MCF 10A (cell line): ENCODE measurements at regions not wholly inside any gene's neighbourhood (a gene's known extent, or its start where the extent isn't known, plus 50 kb on each side); places are given as distances from the start of the nearest gene placed in this dataset.

ENCODE experiments used
- BruUV-seq: library from RNA; stranded (reverse); fragments of 400-500 nt; replicated peaks from 2 replicates; lab custom pipeline; 2021; lab: Mats Ljungman, UMichigan
- CTCF ChIA-PET: fragments of 300-600 bp; sonication (Branson Sonifier 250); formaldehyde crosslinking; extraction: SDS; loops from one replicate; lab custom pipeline; 2021; ENCODE audit warnings: antibody characterized with exemption, inconsistent platforms; lab: Yijun Ruan, JAX
- POLR2A ChIA-PET: fragments of 300-600, 350-650 bp; sonication (Branson Sonifier 250); formaldehyde crosslinking; extraction: SDS; loops from one replicate; lab custom pipeline; 2020; ENCODE audit warnings: antibody characterized with exemption, inconsistent platforms; lab: Yijun Ruan, JAX
- DNase-seq: peaks from one replicate; pipeline ENCODE4 v3.0.0-alpha.2; 2018; ENCODE audit not compliant: unreplicated experiment
- H3K27ac Mint-ChIP-seq: one replicate; pipeline ENCODE4 v1.8.0; 2022; ENCODE audit warnings: mild to moderate bottlenecking, low read depth, mixed read lengths; ENCODE audit not compliant: unreplicated experiment
- H3K27me3 Mint-ChIP-seq: one replicate; pipeline ENCODE4 v1.8.0; 2022; ENCODE audit warnings: mixed read lengths; ENCODE audit not compliant: insufficient read depth, unreplicated experiment
- H3K36me3 Mint-ChIP-seq: one replicate; pipeline ENCODE4 v1.8.0; 2022; ENCODE audit warnings: mild to moderate bottlenecking, moderate library complexity, mixed read lengths; ENCODE audit not compliant: insufficient read depth, unreplicated experiment
- H3K4me1 Mint-ChIP-seq: one replicate; pipeline ENCODE4 v1.8.0; 2022; ENCODE audit warnings: mixed read lengths; ENCODE audit not compliant: insufficient read depth, unreplicated experiment
- H3K4me3 Mint-ChIP-seq: one replicate; pipeline ENCODE4 v1.8.0; 2022; ENCODE audit warnings: mild to moderate bottlenecking, moderate library complexity, mixed read lengths; ENCODE audit not compliant: unreplicated experiment
- H3K9me3 Mint-ChIP-seq: one replicate; pipeline ENCODE4 v1.8.0; 2022; ENCODE audit warnings: mixed read lengths; ENCODE audit not compliant: unreplicated experiment
- CTCF ChIP-seq: fragments of 200-600 bp; IDR thresholded peaks from one replicate; pipeline ENCODE4 v1.8.0; 2022; ENCODE audit warnings: antibody characterized with exemption, mild to moderate bottlenecking; ENCODE audit not compliant: unreplicated experiment
- intact Hi-C: fragments of 100-400 bp; cut with micrococcal nuclease; formaldehyde crosslinking; loops from 2 replicates; pipeline ENCODE4 v1.14.1; 2022

GRCh38 chr10:121155742-121156474 is 304.7 kb downstream of the WDR11 start:
- CTCF ChIA-PET = interaction anchor here (1.2 kb wide), 1 partner anchor 13 kb away, joined by 4 read pairs; no protein-coding TSS in a partner anchor
- intact Hi-C loops = no loop called here
- Mint-ChIP-seq H3K27me3 (no peaks in the 10 kb centered on the region), H3K9me3 (no peaks in the 10 kb centered on the region), H3K27ac (no peak overlapping the region), H3K4me1 (peaks cover 14% of the 10 kb centered on the region), H3K4me3 (no peak overlapping the region), H3K36me3 (no peaks in the 10 kb centered on the region)
- POLR2A ChIA-PET = interaction anchor here (0.6 kb wide), 2 partner anchors 97 to 527 kb away, joined by 3 to 4 read pairs; no protein-coding TSS in a partner anchor
- BruUV-seq = no TSS peak
- no peak for TF ChIP-seq CTCF
- no peak for DNase-seq

- DNase-seq = no peak
- intact Hi-C loops = no loop called here
- H3K27ac Mint-ChIP-seq = no peak overlapping the region
- no peaks in the 10 kb centered on the region for H3K9me3 Mint-ChIP-seq
- no peak for TF ChIP-seq CTCF
- H3K4me3 Mint-ChIP-seq = no peak overlapping the region
- ChIA-PET POLR2A (interaction anchor here (0.9 to 1.0 kb wide), 2 partner anchors 13 to 65 kb away, joined by 3 read pairs; no protein-coding TSS in a partner anchor), CTCF (interaction anchor here (0.6 to 0.7 kb wide), 4 partner anchors 43 to 1476 kb away, joined by 3 to 4 read pairs (median 3); no protein-coding TSS in a partner anchor)
- BruUV-seq = no TSS peak
- no peaks in the 10 kb centered on the region for H3K27me3 Mint-ChIP-seq
- H3K4me1 Mint-ChIP-seq = peaks cover 14% of the 10 kb centered on the region
- no peaks in the 10 kb centered on the region for H3K36me3 Mint-ChIP-seq
Observed at GRCh38 chr10:121157998-121158397, 306.8 kb downstream of the WDR11 start.

- ChIA-PET CTCF (no interaction called here), POLR2A (interaction anchor here (0.7 to 1.4 kb wide), 8 partner anchors 9 to 1263 kb away, joined by 3 to 6 read pairs (median 3); no protein-coding TSS in a partner anchor)
- Mint-ChIP-seq H3K4me1 (peaks cover 14% of the 10 kb centered on the region), H3K36me3 (no peaks in the 10 kb centered on the region), H3K27me3 (no peaks in the 10 kb centered on the region), H3K27ac (no peak overlapping the region), H3K4me3 (no peak overlapping the region), H3K9me3 (no peaks in the 10 kb centered on the region)
- TF ChIP-seq CTCF = no peak
- intact Hi-C loops = no loop called here
- no TSS peak for BruUV-seq
- peak; percentile 18 for DNase-seq
Observed at GRCh38 chr10:121158988-121159579, 307.9 kb downstream of the WDR11 start.

GRCh38 chr10:121159670-121160069 is 308.5 kb downstream of the WDR11 start:
- H3K9me3 Mint-ChIP-seq = no peaks in the 10 kb centered on the region
- H3K27me3 Mint-ChIP-seq = no peaks in the 10 kb centered on the region
- H3K27ac Mint-ChIP-seq = no peak overlapping the region
- no TSS peak for BruUV-seq
- CTCF ChIA-PET = no interaction called here
- POLR2A ChIA-PET = interaction anchor here (0.7 to 1.4 kb wide), 5 partner anchors 20 to 1262 kb away, joined by 3 to 6 read pairs (median 3); no protein-coding TSS in a partner anchor
- no peaks in the 10 kb centered on the region for H3K36me3 Mint-ChIP-seq
- no peak overlapping the region for H3K4me3 Mint-ChIP-seq
- TF ChIP-seq CTCF = no peak
- intact Hi-C loops = loop anchor here (5.0 kb wide), 1 partner anchor 718 kb away; no protein-coding TSS in a partner anchor
- DNase-seq = peak; percentile 31
- H3K4me1 Mint-ChIP-seq = peaks cover 11% of the 10 kb centered on the region
